Body of pancreas (tissue), 4 donors: ENCODE measurements at regions not wholly inside any gene's neighbourhood (a gene's known extent, or its start where the extent isn't known, plus 50 kb on each side); places are given as distances from the start of the nearest gene placed in this dataset.
A peak's percentile ranks its signal among the peaks of the same experiment; 100 is the strongest.

Experiments
- ATAC-seq: fragments of 150-250 bp; one replicate; pipeline ENCODE4 v1.9.1; 2016
- DNase-seq, 4 donors: peaks; one replicate each; pipeline ENCODE4 v3.0.0-alpha.2; 2019
- H3K27ac ChIP-seq, 4 donors: fragments of 200-600 bp; sonication (generic); 1 replicate in 3 of 4; 2 replicates in 1 of 4; pipeline versions ENCODE4 v1.5.1 to v1.6.1; 2016 to 2019; ENCODE audit warnings: mild to moderate bottlenecking in 1 of 4, mixed read lengths in 1 of 4, moderate library complexity in 1 of 4
- H3K27me3 ChIP-seq, 2 donors: fragments of 200-600 bp; sonication (generic); one replicate each; pipeline ENCODE4 v1.6.0; 2016; ENCODE audit warnings: mild to moderate bottlenecking in 1 of 2
- H3K36me3 ChIP-seq, 2 donors: fragments of 200-600 bp; sonication (generic); replicated peaks in 1 of 2; 2 replicates each; pipeline ENCODE4 v1.5.1; 2016; ENCODE audit warnings: low read depth in 2 of 2; ENCODE audit not compliant: insufficient read depth in 1 of 2
- H3K4me1 ChIP-seq: fragments of 200-600 bp; sonication (generic); one replicate; pipeline ENCODE4 v1.6.0; 2016
- H3K4me3 ChIP-seq, 2 donors: fragments of 200-600 bp; sonication (generic); 1 replicate in 1 of 2; 2 replicates in 1 of 2; pipeline ENCODE4 v1.5.1; 2016 to 2019
- H3K9me3 ChIP-seq, 3 donors: fragments of 200-600 bp; sonication (generic); 1 replicate in 2 of 3; 2 replicates in 1 of 3; pipeline ENCODE4 v1.5.1; 2016
- CTCF ChIP-seq, 7 experiments: fragments of 450-650 bp in 4 of 7; fragments of 200-600 bp in 3 of 7; sonication (generic) in 3 of 7; IDR thresholded peaks; one replicate each; pipeline ENCODE4 v1.5.1; 2016 to 2019; ENCODE audit warnings: antibody characterized with exemption in 7 of 7
- POLR2A ChIP-seq, 3 donors: fragments of 450-650 bp; IDR thresholded peaks; one replicate each; pipeline ENCODE4 v1.6.1; 2016; ENCODE audit warnings: antibody characterized with exemption in 3 of 3, mild to moderate bottlenecking in 2 of 3
- WGBS, 2 donors: methylation state at CpG; one replicate each; pipeline ENCODE4 v1.1.5; 2017; 5-methylcytosine and 5-hydroxymethylcytosine counted together
- intact Hi-C: fragments of 100-400 bp; cut with DNase I; formaldehyde crosslinking; loops from one replicate; pipeline ENCODE4 v1.15.1; 2023

DNA sequence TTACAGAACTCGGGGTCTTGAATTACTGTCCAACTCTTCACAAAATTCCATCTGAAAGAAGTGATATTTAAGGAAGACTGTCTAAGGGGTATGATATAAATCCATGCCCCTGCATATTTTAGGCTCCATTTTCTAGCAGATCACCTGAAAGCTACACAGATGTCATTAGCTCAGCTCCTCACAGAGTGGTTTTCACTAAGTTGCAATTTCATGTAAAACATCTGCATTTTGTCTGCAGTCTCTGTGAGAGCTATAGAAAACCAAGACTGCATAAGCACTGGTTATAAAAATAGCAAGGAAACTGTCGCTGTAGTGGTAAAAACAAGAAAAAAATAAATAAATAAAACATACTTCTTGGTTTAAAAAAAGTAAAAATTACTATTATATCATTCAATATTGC lies 103.4 kb downstream of the RPL27A start:
- intact Hi-C loops = no loop called here
- 79 to 84% methylated on average over 2 of the region's 2 CpGs for WGBS, 2 donors
- Histone ChIP-seq H3K36me3 (no peaks in the 10 kb centered on the region), H3K4me1 (peaks cover 38% of the 10 kb centered on the region), H3K27me3 (no peaks in the 10 kb centered on the region), H3K27ac (no peak overlapping the region), H3K9me3 (no peaks in the 10 kb centered on the region), H3K4me3 (no peak overlapping the region)
- ATAC-seq (no peak), DNase-seq (no peak)
- no peak for TF ChIP-seq CTCF (IDR thresholded peaks at IDR 0.05)
- TF ChIP-seq POLR2A (IDR thresholded peaks at IDR 0.05) = no peak

DNA sequence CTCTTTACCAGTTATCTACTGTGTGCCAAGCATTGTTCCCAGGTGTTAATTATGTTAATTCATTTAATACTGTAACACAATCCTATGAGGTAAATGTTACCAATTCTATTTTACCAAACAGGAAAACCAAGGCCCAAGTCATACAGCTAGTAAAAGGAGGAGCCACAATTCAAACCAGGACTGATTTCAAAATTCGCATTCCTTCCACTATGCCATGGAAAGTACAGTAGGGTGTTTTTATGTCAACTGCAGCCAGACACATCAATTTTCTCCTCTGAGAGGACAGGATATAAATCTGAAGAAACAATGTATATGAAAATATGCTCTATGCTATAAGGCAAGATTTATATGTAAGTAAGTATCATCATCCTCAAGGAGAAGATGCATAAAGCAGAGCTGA lies 104.3 kb downstream of the RPL27A start:
- Histone ChIP-seq H3K27ac (peak overlapping the region in 1 of 4 donors; percentile 19), H3K27me3 (no peaks in the 10 kb centered on the region), H3K9me3 (no peaks in the 10 kb centered on the region), H3K36me3 (no peaks in the 10 kb centered on the region), H3K4me1 (peaks cover 45% of the 10 kb centered on the region), H3K4me3 (no peak overlapping the region)
- DNase-seq = no peak
- no peak for ATAC-seq
- TF ChIP-seq POLR2A (IDR thresholded peaks at IDR 0.05) (no peak), CTCF (IDR thresholded peaks at IDR 0.05) (no peak)
- intact Hi-C loops = no loop called here
- WGBS, 2 donors = 86 to 100% methylated on average over 1 of the region's 1 CpG

- intact Hi-C loops = no loop called here
- DNase-seq (peak in 2 of 4 donors; percentile 33 to 44), ATAC-seq (peak; percentile 35)
- TF ChIP-seq CTCF (IDR thresholded peaks at IDR 0.05) (no peak), POLR2A (IDR thresholded peaks at IDR 0.05) (no peak)
- Histone ChIP-seq H3K36me3 (no peaks in the 10 kb centered on the region), H3K27me3 (no peaks in the 10 kb centered on the region), H3K9me3 (no peaks in the 10 kb centered on the region), H3K27ac (peak overlapping the region in 3 of 4 donors; percentile 4 to 19 (median 19)), H3K4me1 (peaks cover 49% of the 10 kb centered on the region), H3K4me3 (no peak overlapping the region)
- 42 to 52% methylated on average over 7 of the region's 7 CpGs for WGBS, 2 donors
Measured at GRCh38 chr11:8787372-8787771, 104.8 kb downstream of the RPL27A start.

- Histone ChIP-seq H3K4me1 (peaks cover 62% of the 10 kb centered on the region), H3K36me3 (no peaks in the 10 kb centered on the region), H3K4me3 (no peak overlapping the region), H3K27ac (peak overlapping the region in 1 of 4 donors; percentile 43), H3K27me3 (no peaks in the 10 kb centered on the region), H3K9me3 (no peaks in the 10 kb centered on the region)
- DNase-seq = no peak
- no peak for ATAC-seq
- 90 to 97% methylated on average over 2 of the region's 2 CpGs for WGBS, 2 donors
- intact Hi-C loops = no loop called here
- TF ChIP-seq POLR2A (IDR thresholded peaks at IDR 0.05) (no peak), CTCF (IDR thresholded peaks at IDR 0.05) (no peak)
Measured at GRCh38 chr11:8788616-8789015, 106.0 kb downstream of the RPL27A start.

DNA sequence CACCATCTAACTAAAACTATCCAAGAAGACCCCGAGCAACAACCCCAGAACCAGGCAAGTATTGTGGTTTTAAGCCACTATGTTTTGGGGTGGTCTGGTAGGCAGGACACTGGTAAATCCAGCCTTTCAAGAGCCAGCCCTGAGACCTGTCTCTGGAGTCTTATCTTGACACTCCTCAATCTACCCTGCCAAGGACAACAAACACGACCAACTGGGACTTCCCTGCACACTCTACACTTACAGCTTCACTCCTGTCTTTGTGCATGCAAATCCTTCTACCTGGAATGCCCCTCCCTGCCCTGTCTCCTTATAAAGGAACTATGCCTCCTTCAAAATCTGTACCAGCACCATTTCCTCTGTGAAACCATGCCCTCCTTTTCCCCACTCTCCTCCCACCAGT lies 107.3 kb downstream of the RPL27A start:
- peaks cover 73% of the 10 kb centered on the region for H3K4me1 ChIP-seq
- intact Hi-C loops = no loop called here
- H3K9me3 ChIP-seq = no peaks in the 10 kb centered on the region
- TF ChIP-seq CTCF (IDR thresholded peaks at IDR 0.05) (no peak), POLR2A (IDR thresholded peaks at IDR 0.05) (no peak)
- H3K27me3 ChIP-seq = no peaks in the 10 kb centered on the region
- ATAC-seq (no peak), DNase-seq (peak in 2 of 4 donors; percentile 32 to 36)
- peak overlapping the region in 1 of 4 donors; percentile 22 for H3K27ac ChIP-seq
- H3K4me3 ChIP-seq = no peak overlapping the region
- H3K36me3 ChIP-seq = no peaks in the 10 kb centered on the region
- 46 to 50% methylated on average over 2 of the region's 2 CpGs for WGBS, 2 donors
